Activated B cell treated with CpG ODN at 0.5 μM for 24 hours (primary cell): ENCODE measurements at regions not wholly inside any gene's neighbourhood (a gene's known extent, or its start where the extent isn't known, plus 50 kb on each side); places are given as distances from the start of the nearest gene placed in this dataset.

ENCODE experiments used
- ATAC-seq: fragments of 200-7000 bp; cut with Tn5 transposase; one replicate; pipeline ENCODE4 v1.10.0; 2021; ENCODE audit warnings: low read depth, mild to moderate bottlenecking, moderate library complexity
- CTCF ChIA-PET: fragments of 350-600 bp; sonication (Branson Sonifier 250); formaldehyde crosslinking; loops from one replicate; lab custom pipeline; 2021; ENCODE audit warnings: antibody characterized with exemption; lab: Charles Lee
- POLR2A ChIA-PET: fragments of 350-600 bp; sonication (Branson Sonifier 250); formaldehyde crosslinking; loops from one replicate; lab custom pipeline; 2021; ENCODE audit warnings: antibody characterized with exemption; lab: Charles Lee
- DNase-seq: peaks from one replicate; pipeline ENCODE4 v3.0.0; 2022
- H3K27ac Mint-ChIP-seq: one replicate; pipeline ENCODE4 v1.8.0; 2020; ENCODE audit warnings: mixed read lengths
- H3K27me3 Mint-ChIP-seq: one replicate; pipeline ENCODE4 v1.8.0; 2021; ENCODE audit warnings: mixed read lengths
- H3K36me3 Mint-ChIP-seq: one replicate; pipeline ENCODE4 v1.8.0; 2021; ENCODE audit warnings: low read depth, mixed read lengths
- H3K4me1 Mint-ChIP-seq: one replicate; pipeline ENCODE4 v1.8.0; 2021; ENCODE audit warnings: mixed read lengths
- H3K4me3 Mint-ChIP-seq: one replicate; pipeline ENCODE4 v1.8.0; 2020; ENCODE audit warnings: mild to moderate bottlenecking, mixed read lengths
- H3K9me3 Mint-ChIP-seq: one replicate; pipeline ENCODE4 v1.8.0; 2020; ENCODE audit warnings: mixed read lengths
- intact Hi-C: fragments of 100-400 bp; cut with micrococcal nuclease; formaldehyde crosslinking; loops from one replicate; pipeline ENCODE4 v1.15.1; 2024
- TF ChIP-seq, protein P1 (sequence below): fragments of 200-600 bp; IDR thresholded peaks from one replicate; pipeline ENCODE4 v1.8.0; 2022; ENCODE audit warnings: antibody characterized with exemption, mild to moderate bottlenecking

DNA sequence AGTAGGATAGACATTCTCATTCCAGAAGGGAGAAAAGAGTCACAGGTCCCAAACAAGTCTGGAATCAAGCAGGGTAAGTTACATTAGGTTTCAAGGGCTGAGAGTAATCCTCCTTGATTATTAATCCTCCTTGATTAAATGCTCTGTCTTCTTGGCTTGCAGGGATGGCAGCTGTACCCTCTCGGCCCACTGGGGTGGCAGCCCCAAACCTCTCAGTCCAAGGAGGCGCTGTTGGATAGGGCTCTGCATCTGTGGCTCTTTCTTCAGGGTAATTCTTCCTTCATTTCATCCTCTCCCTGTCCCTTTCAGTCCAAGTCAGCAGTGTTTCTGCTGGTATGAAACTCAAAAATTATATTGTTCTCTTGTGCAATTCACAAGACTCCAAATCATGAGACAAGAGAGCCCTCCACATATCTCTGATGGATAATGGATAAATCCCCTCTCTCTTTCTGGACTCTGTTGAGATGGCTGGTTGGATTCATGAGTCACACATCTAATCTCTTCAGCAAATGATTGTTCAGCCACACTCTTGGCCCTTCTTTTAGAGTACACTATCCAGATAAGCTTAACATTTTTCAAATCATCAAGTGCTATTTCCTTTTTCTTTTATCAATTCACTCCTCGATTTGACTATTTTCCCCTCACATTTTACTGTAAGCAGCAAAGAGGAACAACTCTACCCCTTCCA, 323.7 kb upstream of the HTR2A start:
- intact Hi-C loops = no loop called here
- H3K4me1 Mint-ChIP-seq = no peaks in the 10 kb centered on the region
- ChIA-PET CTCF (no interaction called here), POLR2A (no interaction called here)
- no peak for DNase-seq
- peaks cover 1% of the 10 kb centered on the region for H3K27me3 Mint-ChIP-seq
- ATAC-seq = no peak
- no peak overlapping the region for H3K27ac Mint-ChIP-seq
- H3K9me3 Mint-ChIP-seq = peaks cover 4% of the 10 kb centered on the region
- TF ChIP-seq, protein P1, sequence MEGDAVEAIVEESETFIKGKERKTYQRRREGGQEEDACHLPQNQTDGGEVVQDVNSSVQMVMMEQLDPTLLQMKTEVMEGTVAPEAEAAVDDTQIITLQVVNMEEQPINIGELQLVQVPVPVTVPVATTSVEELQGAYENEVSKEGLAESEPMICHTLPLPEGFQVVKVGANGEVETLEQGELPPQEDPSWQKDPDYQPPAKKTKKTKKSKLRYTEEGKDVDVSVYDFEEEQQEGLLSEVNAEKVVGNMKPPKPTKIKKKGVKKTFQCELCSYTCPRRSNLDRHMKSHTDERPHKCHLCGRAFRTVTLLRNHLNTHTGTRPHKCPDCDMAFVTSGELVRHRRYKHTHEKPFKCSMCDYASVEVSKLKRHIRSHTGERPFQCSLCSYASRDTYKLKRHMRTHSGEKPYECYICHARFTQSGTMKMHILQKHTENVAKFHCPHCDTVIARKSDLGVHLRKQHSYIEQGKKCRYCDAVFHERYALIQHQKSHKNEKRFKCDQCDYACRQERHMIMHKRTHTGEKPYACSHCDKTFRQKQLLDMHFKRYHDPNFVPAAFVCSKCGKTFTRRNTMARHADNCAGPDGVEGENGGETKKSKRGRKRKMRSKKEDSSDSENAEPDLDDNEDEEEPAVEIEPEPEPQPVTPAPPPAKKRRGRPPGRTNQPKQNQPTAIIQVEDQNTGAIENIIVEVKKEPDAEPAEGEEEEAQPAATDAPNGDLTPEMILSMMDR = no peak
- no peak overlapping the region for H3K4me3 Mint-ChIP-seq
- H3K36me3 Mint-ChIP-seq = no peaks in the 10 kb centered on the region

DNA sequence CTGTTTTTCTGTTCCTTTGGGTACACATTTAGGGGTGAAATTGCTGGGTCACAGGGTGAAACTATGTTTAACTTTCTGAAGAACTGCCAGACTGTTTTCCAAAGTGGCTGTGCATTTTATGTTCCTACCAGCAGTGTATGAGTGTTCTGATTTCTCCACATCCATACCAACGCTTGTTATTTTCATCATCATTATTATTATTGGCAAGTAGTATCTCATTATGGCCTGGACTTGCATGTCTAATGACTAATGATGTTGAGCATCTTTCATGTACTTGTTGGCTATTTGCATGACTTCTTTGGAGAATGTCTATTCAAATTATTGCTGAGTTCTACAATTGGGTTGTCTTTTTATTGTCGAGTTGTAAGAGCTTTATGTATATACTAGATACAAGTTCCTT, 321.8 kb upstream of the HTR2A start:
- TF ChIP-seq, protein P1 = no peak
- CTCF ChIA-PET = no interaction called here
- Mint-ChIP-seq H3K36me3 (no peaks in the 10 kb centered on the region), H3K4me1 (no peaks in the 10 kb centered on the region), H3K27me3 (peaks cover 1% of the 10 kb centered on the region), H3K27ac (no peak overlapping the region), H3K9me3 (peaks cover 4% of the 10 kb centered on the region), H3K4me3 (no peak overlapping the region)
- POLR2A ChIA-PET = no interaction called here
- no peak for DNase-seq
- no peak for ATAC-seq
- intact Hi-C loops = no loop called here

DNA sequence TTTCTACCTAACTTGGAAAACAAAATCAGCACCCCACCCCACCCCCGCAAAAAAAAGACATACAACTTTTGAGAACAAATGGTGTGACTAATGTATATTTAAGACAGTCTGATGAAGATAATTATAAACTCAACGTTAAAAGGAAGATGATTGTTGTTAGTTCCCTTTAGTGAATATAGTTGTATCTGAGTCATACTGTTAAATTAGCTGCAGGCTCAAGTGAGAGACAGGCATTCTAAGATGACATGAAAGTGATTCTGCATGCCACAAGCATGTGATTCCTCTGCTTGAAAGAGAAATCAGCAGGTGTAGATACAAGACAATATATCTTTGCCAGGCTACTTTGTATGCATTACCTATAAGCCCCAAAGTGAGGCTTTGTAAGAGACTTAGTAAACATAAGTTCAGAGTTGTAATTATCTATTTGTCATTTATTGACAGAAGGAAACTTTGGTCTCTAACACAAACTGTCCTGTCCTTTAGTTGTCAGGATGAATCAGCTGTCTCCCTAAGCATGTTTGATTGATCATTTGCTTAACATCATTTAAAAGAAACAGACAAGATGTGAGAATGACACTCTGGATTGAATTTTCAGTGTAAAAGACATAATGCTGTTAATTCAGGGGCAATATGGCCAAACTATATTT, 319.4 kb upstream of the HTR2A start:
- H3K4me1 Mint-ChIP-seq = no peaks in the 10 kb centered on the region
- POLR2A ChIA-PET = no interaction called here
- peaks cover 4% of the 10 kb centered on the region for H3K9me3 Mint-ChIP-seq
- TF ChIP-seq, protein P1 = no peak
- intact Hi-C loops = no loop called here
- H3K36me3 Mint-ChIP-seq = no peaks in the 10 kb centered on the region
- ATAC-seq (no peak), DNase-seq (no peak)
- CTCF ChIA-PET = no interaction called here
- H3K4me3 Mint-ChIP-seq = no peak overlapping the region
- no peak overlapping the region for H3K27ac Mint-ChIP-seq
- peaks cover 1% of the 10 kb centered on the region for H3K27me3 Mint-ChIP-seq

DNA sequence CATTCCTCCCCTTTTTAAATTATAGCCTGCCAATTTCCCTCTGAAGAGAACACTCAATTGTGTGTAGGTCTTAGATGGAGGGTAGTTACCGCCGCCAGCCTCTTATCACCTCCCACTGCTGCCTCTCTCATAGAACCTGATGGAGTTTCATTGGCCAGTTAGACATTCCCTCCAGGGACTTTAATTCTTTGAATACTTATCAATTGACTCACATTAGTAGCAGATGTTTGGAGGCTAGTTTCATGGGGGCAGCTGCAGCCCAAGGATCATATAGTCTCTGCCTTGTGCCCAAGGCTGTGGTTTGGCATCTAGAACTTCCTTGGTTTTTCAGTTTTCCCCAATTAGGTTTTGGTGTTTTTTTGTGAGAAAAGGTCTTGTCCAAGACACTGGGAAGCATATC, 318.9 kb upstream of the HTR2A start:
- Mint-ChIP-seq H3K9me3 (peaks cover 4% of the 10 kb centered on the region), H3K27ac (no peak overlapping the region), H3K27me3 (peaks cover 1% of the 10 kb centered on the region), H3K4me1 (no peaks in the 10 kb centered on the region), H3K4me3 (no peak overlapping the region), H3K36me3 (no peaks in the 10 kb centered on the region)
- DNase-seq (no peak), ATAC-seq (no peak)
- intact Hi-C loops = no loop called here
- TF ChIP-seq, protein P1 = no peak
- ChIA-PET CTCF (no interaction called here), POLR2A (no interaction called here)

DNA sequence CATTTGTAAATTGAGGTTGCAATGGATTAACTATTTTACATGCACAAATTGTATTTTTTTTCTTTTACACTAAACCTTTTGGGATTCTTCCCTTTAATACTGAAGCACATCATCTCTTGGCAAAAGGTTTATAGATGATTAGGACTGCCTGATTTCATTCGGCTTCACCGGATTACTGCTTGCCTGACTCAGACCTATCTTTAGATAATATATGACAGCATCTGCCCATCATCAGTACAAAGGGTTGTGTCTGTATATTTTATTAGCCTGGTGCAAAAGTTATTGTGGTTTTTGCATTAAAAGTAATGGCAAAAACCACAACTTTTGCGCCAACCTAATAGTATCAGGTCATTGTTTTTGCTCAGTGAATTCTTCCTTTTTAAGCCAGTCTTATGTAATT, 316.2 kb upstream of the HTR2A start:
- no peak for ATAC-seq
- TF ChIP-seq, protein P1 = no peak
- intact Hi-C loops = no loop called here
- POLR2A ChIA-PET = no interaction called here
- Mint-ChIP-seq H3K9me3 (no peaks in the 10 kb centered on the region), H3K27me3 (peaks cover 2% of the 10 kb centered on the region), H3K27ac (no peak overlapping the region), H3K4me1 (no peaks in the 10 kb centered on the region), H3K36me3 (no peaks in the 10 kb centered on the region), H3K4me3 (no peak overlapping the region)
- no peak for DNase-seq
- CTCF ChIA-PET = no interaction called here
